ENCODE measurements at regions not wholly inside any gene's neighbourhood (a gene's known extent, or its start where the extent isn't known, plus 50 kb on each side); places are given as distances from the start of the nearest gene placed in this dataset.

DNA sequence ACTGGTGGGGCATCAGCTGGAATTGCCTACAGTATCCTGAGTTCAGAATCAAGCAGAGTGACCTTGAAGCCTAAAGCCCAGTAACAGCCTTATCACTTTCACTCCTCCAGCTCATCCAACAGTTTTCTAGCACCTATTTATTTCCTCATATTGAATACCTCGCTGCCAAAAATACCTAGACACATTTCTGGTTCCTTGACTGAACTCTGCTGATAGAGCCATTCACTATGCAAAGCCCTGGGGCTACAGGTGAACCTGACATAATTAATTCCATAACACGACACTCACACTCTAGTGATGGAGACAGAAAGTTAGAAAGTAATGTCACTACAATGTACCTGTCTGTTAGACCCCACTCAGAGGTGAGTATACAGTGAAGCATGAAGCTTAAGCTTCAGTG is 149.0 kb upstream of the STX18 start:
- H3K4me1 ChIP-seq (ENCODE audit: control insufficient read depth in 1 of 2, insufficient read depth in 2 of 2, low read length in 2 of 2): peaks cover 33 to 46% of the 10 kb centered on the region in 2 experiments
- ATAC-seq (no peak), DNase-seq (ENCODE audit: low read depth, low spot score) (no peak)
- no peaks in the 10 kb centered on the region for H3K27me3 ChIP-seq (ENCODE audit: insufficient read depth, low read length)
- BruUV-seq (replicated peaks): no TSS peak
- H3K4me2 ChIP-seq (ENCODE audit: low read length): no peak overlapping the region
- CTCF ChIA-PET: interaction anchor here (0.7 kb wide), 1 partner anchor 655 kb away, joined by 4 read pairs; no protein-coding TSS in a partner anchor
- H3K9ac ChIP-seq (ENCODE audit: low read length): no peak overlapping the region
- no peaks in the 10 kb centered on the region for H3K9me2 ChIP-seq (ENCODE audit: insufficient read depth)
- intact Hi-C loops (cut with micrococcal nuclease): no loop called here
- no peak for TF ChIP-seq POLR2AphosphoS5 (IDR thresholded peaks at IDR 0.05; ENCODE audit: low read depth, low read length)
- TF ChIP-seq FOSL1 (IDR thresholded peaks at IDR 0.05; ENCODE audit: low read depth): no peak
- TF ChIP-seq JUND (IDR thresholded peaks at IDR 0.05): no peak
- TF ChIP-seq EGR1 (IDR thresholded peaks at IDR 0.05; ENCODE audit: low read depth): no peak
- no peak for TF ChIP-seq TCF7L2 (IDR thresholded peaks at IDR 0.05; ENCODE audit: borderline replicate concordance, extremely low read depth, insufficient read depth, insufficient read length)
- no peak for TF ChIP-seq EZH2 (IDR thresholded peaks at IDR 0.05)
- no peak for TF ChIP-seq EZH2phosphoT487 (IDR thresholded peaks at IDR 0.05; ENCODE audit: borderline replicate concordance)
- TF ChIP-seq CBX3 (IDR thresholded peaks at IDR 0.05; ENCODE audit: low read depth): no peak
- TF ChIP-seq RAD21 (IDR thresholded peaks at IDR 0.05; ENCODE audit: low read depth): no peak
- TF ChIP-seq CEBPB (IDR thresholded peaks at IDR 0.05; ENCODE audit: low read depth): no peak
- TF ChIP-seq SIN3A (IDR thresholded peaks at IDR 0.05; ENCODE audit: low read depth): no peak
- TF ChIP-seq SRF (IDR thresholded peaks at IDR 0.05; ENCODE audit: low read depth): no peak
- TF ChIP-seq ZNF274 (IDR thresholded peaks at IDR 0.05; ENCODE audit: low read depth, low read length): no peak
- TF ChIP-seq, protein P1, sequence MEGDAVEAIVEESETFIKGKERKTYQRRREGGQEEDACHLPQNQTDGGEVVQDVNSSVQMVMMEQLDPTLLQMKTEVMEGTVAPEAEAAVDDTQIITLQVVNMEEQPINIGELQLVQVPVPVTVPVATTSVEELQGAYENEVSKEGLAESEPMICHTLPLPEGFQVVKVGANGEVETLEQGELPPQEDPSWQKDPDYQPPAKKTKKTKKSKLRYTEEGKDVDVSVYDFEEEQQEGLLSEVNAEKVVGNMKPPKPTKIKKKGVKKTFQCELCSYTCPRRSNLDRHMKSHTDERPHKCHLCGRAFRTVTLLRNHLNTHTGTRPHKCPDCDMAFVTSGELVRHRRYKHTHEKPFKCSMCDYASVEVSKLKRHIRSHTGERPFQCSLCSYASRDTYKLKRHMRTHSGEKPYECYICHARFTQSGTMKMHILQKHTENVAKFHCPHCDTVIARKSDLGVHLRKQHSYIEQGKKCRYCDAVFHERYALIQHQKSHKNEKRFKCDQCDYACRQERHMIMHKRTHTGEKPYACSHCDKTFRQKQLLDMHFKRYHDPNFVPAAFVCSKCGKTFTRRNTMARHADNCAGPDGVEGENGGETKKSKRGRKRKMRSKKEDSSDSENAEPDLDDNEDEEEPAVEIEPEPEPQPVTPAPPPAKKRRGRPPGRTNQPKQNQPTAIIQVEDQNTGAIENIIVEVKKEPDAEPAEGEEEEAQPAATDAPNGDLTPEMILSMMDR (IDR thresholded peaks at IDR 0.05 in 2 of 3, conservative IDR thresholded peaks at IDR 0.05 in 1 of 3; ENCODE audit: borderline replicate concordance in 1 of 3, insufficient read depth in 1 of 3, low read depth in 2 of 3, low read length in 2 of 3): no peak
- TF ChIP-seq ZFX (IDR thresholded peaks at IDR 0.05): no peak
- no peak for TF ChIP-seq ELF1 (IDR thresholded peaks at IDR 0.05; ENCODE audit: borderline replicate concordance, low read depth)
- no peak for TF ChIP-seq POLR2A (IDR thresholded peaks at IDR 0.05; ENCODE audit: borderline replicate concordance, extremely low read depth, insufficient read depth, insufficient read length)
- TF ChIP-seq, protein P2, sequence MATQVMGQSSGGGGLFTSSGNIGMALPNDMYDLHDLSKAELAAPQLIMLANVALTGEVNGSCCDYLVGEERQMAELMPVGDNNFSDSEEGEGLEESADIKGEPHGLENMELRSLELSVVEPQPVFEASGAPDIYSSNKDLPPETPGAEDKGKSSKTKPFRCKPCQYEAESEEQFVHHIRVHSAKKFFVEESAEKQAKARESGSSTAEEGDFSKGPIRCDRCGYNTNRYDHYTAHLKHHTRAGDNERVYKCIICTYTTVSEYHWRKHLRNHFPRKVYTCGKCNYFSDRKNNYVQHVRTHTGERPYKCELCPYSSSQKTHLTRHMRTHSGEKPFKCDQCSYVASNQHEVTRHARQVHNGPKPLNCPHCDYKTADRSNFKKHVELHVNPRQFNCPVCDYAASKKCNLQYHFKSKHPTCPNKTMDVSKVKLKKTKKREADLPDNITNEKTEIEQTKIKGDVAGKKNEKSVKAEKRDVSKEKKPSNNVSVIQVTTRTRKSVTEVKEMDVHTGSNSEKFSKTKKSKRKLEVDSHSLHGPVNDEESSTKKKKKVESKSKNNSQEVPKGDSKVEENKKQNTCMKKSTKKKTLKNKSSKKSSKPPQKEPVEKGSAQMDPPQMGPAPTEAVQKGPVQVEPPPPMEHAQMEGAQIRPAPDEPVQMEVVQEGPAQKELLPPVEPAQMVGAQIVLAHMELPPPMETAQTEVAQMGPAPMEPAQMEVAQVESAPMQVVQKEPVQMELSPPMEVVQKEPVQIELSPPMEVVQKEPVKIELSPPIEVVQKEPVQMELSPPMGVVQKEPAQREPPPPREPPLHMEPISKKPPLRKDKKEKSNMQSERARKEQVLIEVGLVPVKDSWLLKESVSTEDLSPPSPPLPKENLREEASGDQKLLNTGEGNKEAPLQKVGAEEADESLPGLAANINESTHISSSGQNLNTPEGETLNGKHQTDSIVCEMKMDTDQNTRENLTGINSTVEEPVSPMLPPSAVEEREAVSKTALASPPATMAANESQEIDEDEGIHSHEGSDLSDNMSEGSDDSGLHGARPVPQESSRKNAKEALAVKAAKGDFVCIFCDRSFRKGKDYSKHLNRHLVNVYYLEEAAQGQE (IDR thresholded peaks at IDR 0.05; ENCODE audit: low read depth): no peak
- no peak for TF ChIP-seq YY1 (IDR thresholded peaks at IDR 0.05; ENCODE audit: extremely low read depth, insufficient replicate concordance, low read depth, low read length)
- no peaks in the 10 kb centered on the region for H3K9me3 ChIP-seq (ENCODE audit: control insufficient read depth in 1 of 2, insufficient read depth in 1 of 2, low read depth in 1 of 2, low read length in 2 of 2)
- H2AFZ ChIP-seq (ENCODE audit: low read depth, low read length, poor library complexity, severe bottlenecking): no peak overlapping the region
- H3K79me2 ChIP-seq (ENCODE audit: insufficient read depth, low read length): no peaks in the 10 kb centered on the region
- POLR2A ChIA-PET: no interaction called here
- H3K36me3 ChIP-seq (ENCODE audit: control insufficient read depth in 1 of 2, insufficient read depth in 2 of 2, low read length in 2 of 2): no peaks in the 10 kb centered on the region
- H4K20me1 ChIP-seq (ENCODE audit: insufficient read depth): no peaks in the 10 kb centered on the region
- RAD21 ChIA-PET (ENCODE audit: low non-redundant PET in 1 of 2, low total read pairs in 2 of 2, uncharacterized antibody in 2 of 2, unreplicated experiment in 2 of 2): no interaction called here
- H3K27ac ChIP-seq (ENCODE audit: low read depth, low read length): no peak overlapping the region
- H3K4me3 ChIP-seq (replicated peaks in 1 of 2; ENCODE audit: low read depth in 1 of 2, low read length in 2 of 2): no peak overlapping the region
